ENCODE measurements at regions not wholly inside any gene's neighbourhood (a gene's known extent, or its start where the extent isn't known, plus 50 kb on each side); places are given as distances from the start of the nearest gene placed in this dataset.
"Not testable (repeated sequence)": the region's sequence is repeated elsewhere in the genome, so short reads cannot be mapped to it uniquely, and the experiment has no call there.

- DNase-seq (ENCODE audit: extremely low read depth, low read depth), result no peak
Measured at GRCh38 chr13:56009418-56009817, 1131.3 kb upstream of the PRR20A start.

GRCh38 chr13:56012644-56013043 is 1128.1 kb upstream of the PRR20A start:
- no peak for DNase-seq (ENCODE audit: extremely low read depth, low read depth)

- DNase-seq (ENCODE audit: extremely low read depth, low read depth), result no peak
Measured at GRCh38 chr13:56015919-56016318, 1124.8 kb upstream of the PRR20A start.

- no peak for DNase-seq (ENCODE audit: extremely low read depth, low read depth)
Measured at GRCh38 chr13:56019606-56020005, 1121.1 kb upstream of the PRR20A start.

GRCh38 chr13:56020425-56020824 is 1120.3 kb upstream of the PRR20A start:
- no peak for DNase-seq (ENCODE audit: extremely low read depth, low read depth)

- DNase-seq (ENCODE audit: extremely low read depth, low read depth), result no peak
Measured at GRCh38 chr13:56039992-56040391, 1100.7 kb upstream of the PRR20A start.

- DNase-seq (ENCODE audit: extremely low read depth, low read depth), result no peak
Measured at GRCh38 chr13:56066321-56066720, 1074.4 kb upstream of the PRR20A start.

- DNase-seq (ENCODE audit: extremely low read depth, low read depth), result no peak
Measured at GRCh38 chr13:56102641-56103040, 1038.1 kb upstream of the PRR20A start.

GRCh38 chr13:56110751-56111150 is 1030.0 kb upstream of the PRR20A start:
- no peak for DNase-seq (ENCODE audit: extremely low read depth, low read depth)

GRCh38 chr13:56134524-56134923 is 1006.2 kb upstream of the PRR20A start:
- no peak for DNase-seq (ENCODE audit: extremely low read depth, low read depth)

GRCh38 chr13:56166864-56167263 is 973.9 kb upstream of the PRR20A start:
- no peak for DNase-seq (ENCODE audit: extremely low read depth, low read depth)

- DNase-seq (ENCODE audit: extremely low read depth, low read depth), result no peak
Measured at GRCh38 chr13:56168581-56168980, 972.1 kb upstream of the PRR20A start.

GRCh38 chr13:56173346-56173745 is 967.4 kb upstream of the PRR20A start:
- DNase-seq (ENCODE audit: extremely low read depth, low read depth), result no peak

- no peak for DNase-seq (ENCODE audit: extremely low read depth, low read depth)
Measured at GRCh38 chr13:56182598-56182997, 958.1 kb upstream of the PRR20A start.

- DNase-seq (ENCODE audit: extremely low read depth, low read depth), result no peak
Measured at GRCh38 chr13:56187331-56187730, 953.4 kb upstream of the PRR20A start.

- not testable (repeated sequence) for DNase-seq (ENCODE audit: extremely low read depth, low read depth)
Measured at GRCh38 chr13:56188582-56188981, 952.1 kb upstream of the PRR20A start.

- DNase-seq (ENCODE audit: extremely low read depth, low read depth), result no peak
Measured at GRCh38 chr13:56189439-56189838, 951.3 kb upstream of the PRR20A start.

GRCh38 chr13:56189978-56190377 is 950.7 kb upstream of the PRR20A start:
- DNase-seq (ENCODE audit: extremely low read depth, low read depth), result no peak

GRCh38 chr13:56198350-56198749 is 942.4 kb upstream of the PRR20A start:
- DNase-seq (ENCODE audit: extremely low read depth, low read depth), result no peak

- DNase-seq (ENCODE audit: extremely low read depth, low read depth), result no peak
Measured at GRCh38 chr13:56201834-56202233, 938.9 kb upstream of the PRR20A start.

- DNase-seq (ENCODE audit: extremely low read depth, low read depth), result no peak
Measured at GRCh38 chr13:56216221-56216620, 924.5 kb upstream of the PRR20A start.

GRCh38 chr13:56247692-56248091 is 893.0 kb upstream of the PRR20A start:
- no peak for DNase-seq (ENCODE audit: extremely low read depth, low read depth)

- DNase-seq (ENCODE audit: extremely low read depth, low read depth), result no peak
Measured at GRCh38 chr13:56271686-56272085, 869.0 kb upstream of the PRR20A start.
